ENCODE measurements at regions not wholly inside any gene's neighbourhood (a gene's known extent, or its start where the extent isn't known, plus 50 kb on each side); places are given as distances from the start of the nearest gene placed in this dataset.

GRCh38 chr6:54525731-54526130, 217.5 kb downstream of the TINAG start:
- TF ChIP-seq CTCF (IDR thresholded peaks at IDR 0.05), result no peak
- no peak for TF ChIP-seq EP300 (IDR thresholded peaks at IDR 0.05)
- no peak for TF ChIP-seq POLR2A (IDR thresholded peaks at IDR 0.05)
